Mucosa of descending colon (tissue), 3 donors: ENCODE measurements at regions not wholly inside any gene's neighbourhood (a gene's known extent, or its start where the extent isn't known, plus 50 kb on each side); places are given as distances from the start of the nearest gene placed in this dataset.

Experiments
- ATAC-seq: fragments of 200-7000 bp; cut with Tn5 transposase; one replicate; pipeline ENCODE4 v1.9.1; 2020; ENCODE audit warnings: mild to moderate bottlenecking, moderate library complexity
- DNase-seq, 3 donors: peaks; one replicate each; pipeline ENCODE4 v3.0.0-alpha.2; 2020
- H3K36me3 ChIP-seq: fragments of 200-600 bp; one replicate; pipeline ENCODE4 v1.8.0; 2021; ENCODE audit warnings: low read depth, mild to moderate bottlenecking
- H3K4me1 ChIP-seq: fragments of 200-600 bp; one replicate; pipeline ENCODE4 v1.8.0; 2021; ENCODE audit warnings: low read depth, mild to moderate bottlenecking
- H3K4me3 ChIP-seq: fragments of 200-600 bp; one replicate; pipeline ENCODE4 v1.8.0; 2021; ENCODE audit warnings: mild to moderate bottlenecking
- H3K9me3 ChIP-seq: fragments of 200-600 bp; one replicate; pipeline ENCODE4 v1.8.0; 2021; ENCODE audit warnings: mild to moderate bottlenecking
- CTCF ChIP-seq: fragments of 200-600 bp; IDR thresholded peaks from one replicate; pipeline ENCODE4 v1.8.0; 2022; ENCODE audit warnings: antibody characterized with exemption, mild to moderate bottlenecking
- intact Hi-C, 2 donors: fragments of 100-400 bp; cut with DNase I in 1 of 2; cut with micrococcal nuclease in 1 of 2; formaldehyde crosslinking; loops; one replicate each; pipeline versions ENCODE4 v1.11.0 to v1.11.1; 2022; cut with DNase I, micrococcal nuclease
- donor health status: DM: no; HTN: no; CAD: no; lungs with moderate emphysema.
- donor health status: DM: no; HTN: no; CAD: no.
- donor health status: DM: no; HTN: yes; CAD: no.

GRCh38 chr3:84439476-84439875 lies 519.3 kb upstream of the CADM2 start:
- H3K9me3 ChIP-seq: peaks cover 9% of the 10 kb centered on the region
- no peaks in the 10 kb centered on the region for H3K4me1 ChIP-seq
- no peak for TF ChIP-seq CTCF
- intact Hi-C loops: no loop called here
- no peak for DNase-seq
- no peaks in the 10 kb centered on the region for H3K36me3 ChIP-seq
- H3K4me3 ChIP-seq: no peak overlapping the region
- ATAC-seq: no peak

GRCh38 chr3:84440291-84440690 lies 518.5 kb upstream of the CADM2 start:
- no peak for TF ChIP-seq CTCF
- Histone ChIP-seq H3K36me3 (no peaks in the 10 kb centered on the region), H3K4me3 (no peak overlapping the region), H3K4me1 (no peaks in the 10 kb centered on the region), H3K9me3 (peaks cover 10% of the 10 kb centered on the region)
- no peak for DNase-seq
- no peak for ATAC-seq
- intact Hi-C loops: no loop called here

GRCh38 chr3:84442533-84442932 lies 516.3 kb upstream of the CADM2 start:
- no peak for TF ChIP-seq CTCF
- DNase-seq (no peak), ATAC-seq (no peak)
- intact Hi-C loops: no loop called here
- Histone ChIP-seq H3K4me3 (no peak overlapping the region), H3K36me3 (no peaks in the 10 kb centered on the region), H3K9me3 (peaks cover 22% of the 10 kb centered on the region), H3K4me1 (no peaks in the 10 kb centered on the region)

GRCh38 chr3:84444726-84445521 lies 513.9 kb upstream of the CADM2 start:
- Histone ChIP-seq H3K4me3 (no peak overlapping the region), H3K4me1 (no peaks in the 10 kb centered on the region), H3K36me3 (no peaks in the 10 kb centered on the region), H3K9me3 (peaks cover 29% of the 10 kb centered on the region)
- TF ChIP-seq CTCF: no peak
- intact Hi-C loops: no loop called here
- no peak for ATAC-seq
- DNase-seq: no peak

- Histone ChIP-seq H3K36me3 (no peaks in the 10 kb centered on the region), H3K9me3 (peaks cover 20% of the 10 kb centered on the region), H3K4me3 (no peak overlapping the region), H3K4me1 (no peaks in the 10 kb centered on the region)
- ATAC-seq: no peak
- DNase-seq: no peak
- intact Hi-C loops: no loop called here
- no peak for TF ChIP-seq CTCF
These were observed 471.5 kb upstream of the CADM2 start for GRCh38 chr3:84487296-84487695.
